ENCODE measurements at regions not wholly inside any gene's neighbourhood (a gene's known extent, or its start where the extent isn't known, plus 50 kb on each side); places are given as distances from the start of the nearest gene placed in this dataset.

GRCh38 chr11:97202613-97203292 is 812.9 kb downstream of the JRKL start:
- no peak for DNase-seq (ENCODE audit: low read depth)
- H3K4me3 ChIP-seq (ENCODE audit: low read depth, low read length), result no peak overlapping the region
- no peak for TF ChIP-seq CTCF (conservative IDR thresholded peaks at IDR 0.05; ENCODE audit: low read depth, low read length)

- no peak overlapping the region for H3K4me3 ChIP-seq (ENCODE audit: low read depth, low read length)
- DNase-seq (ENCODE audit: low read depth), result no peak
- no peak for TF ChIP-seq CTCF (conservative IDR thresholded peaks at IDR 0.05; ENCODE audit: low read depth, low read length)
These were observed 828.2 kb downstream of the JRKL start for GRCh38 chr11:97218011-97218410.

GRCh38 chr11:97223647-97224046 is 833.8 kb downstream of the JRKL start:
- no peak overlapping the region for H3K4me3 ChIP-seq (ENCODE audit: low read depth, low read length)
- no peak for DNase-seq (ENCODE audit: low read depth)
- no peak for TF ChIP-seq CTCF (conservative IDR thresholded peaks at IDR 0.05; ENCODE audit: low read depth, low read length)

- no peak for DNase-seq (ENCODE audit: low read depth)
- no peak for TF ChIP-seq CTCF (conservative IDR thresholded peaks at IDR 0.05; ENCODE audit: low read depth, low read length)
- H3K4me3 ChIP-seq (ENCODE audit: low read depth, low read length), result no peak overlapping the region
These were observed 834.6 kb downstream of the JRKL start for GRCh38 chr11:97224396-97224795.

- TF ChIP-seq CTCF (conservative IDR thresholded peaks at IDR 0.05; ENCODE audit: low read depth, low read length), result no peak
- DNase-seq (ENCODE audit: low read depth), result no peak
- no peak overlapping the region for H3K4me3 ChIP-seq (ENCODE audit: low read depth, low read length)
These were observed 836.0 kb downstream of the JRKL start for GRCh38 chr11:97225794-97226193.

- DNase-seq (ENCODE audit: low read depth), result no peak
- no peak for TF ChIP-seq CTCF (conservative IDR thresholded peaks at IDR 0.05; ENCODE audit: low read depth, low read length)
- no peak overlapping the region for H3K4me3 ChIP-seq (ENCODE audit: low read depth, low read length)
These were observed 840.1 kb downstream of the JRKL start for GRCh38 chr11:97229936-97230335.

GRCh38 chr11:97231231-97231630 is 841.4 kb downstream of the JRKL start:
- no peak for DNase-seq (ENCODE audit: low read depth)
- no peak overlapping the region for H3K4me3 ChIP-seq (ENCODE audit: low read depth, low read length)
- TF ChIP-seq CTCF (conservative IDR thresholded peaks at IDR 0.05; ENCODE audit: low read depth, low read length), result no peak
